GM21737 (cell line): ENCODE measurements at regions not wholly inside any gene's neighbourhood (a gene's known extent, or its start where the extent isn't known, plus 50 kb on each side); places are given as distances from the start of the nearest gene placed in this dataset.

Source experiments
- ATAC-seq: cut with Tn5 transposase; IDR thresholded peaks from one replicate; pipeline ENCODE4 v1.9.1; 2021; ENCODE audit warnings: mild to moderate bottlenecking, moderate library complexity; ENCODE audit not compliant: unreplicated experiment

GRCh38 chr20:50386641-50386960 lies 123.6 kb upstream of the PTPN1 start:
- ATAC-seq, result no peak

GRCh38 chr20:50387218-50387995 lies 122.8 kb upstream of the PTPN1 start:
- ATAC-seq, result no peak

GRCh38 chr20:50387996-50388332 lies 122.2 kb upstream of the PTPN1 start:
- no peak for ATAC-seq

DNA sequence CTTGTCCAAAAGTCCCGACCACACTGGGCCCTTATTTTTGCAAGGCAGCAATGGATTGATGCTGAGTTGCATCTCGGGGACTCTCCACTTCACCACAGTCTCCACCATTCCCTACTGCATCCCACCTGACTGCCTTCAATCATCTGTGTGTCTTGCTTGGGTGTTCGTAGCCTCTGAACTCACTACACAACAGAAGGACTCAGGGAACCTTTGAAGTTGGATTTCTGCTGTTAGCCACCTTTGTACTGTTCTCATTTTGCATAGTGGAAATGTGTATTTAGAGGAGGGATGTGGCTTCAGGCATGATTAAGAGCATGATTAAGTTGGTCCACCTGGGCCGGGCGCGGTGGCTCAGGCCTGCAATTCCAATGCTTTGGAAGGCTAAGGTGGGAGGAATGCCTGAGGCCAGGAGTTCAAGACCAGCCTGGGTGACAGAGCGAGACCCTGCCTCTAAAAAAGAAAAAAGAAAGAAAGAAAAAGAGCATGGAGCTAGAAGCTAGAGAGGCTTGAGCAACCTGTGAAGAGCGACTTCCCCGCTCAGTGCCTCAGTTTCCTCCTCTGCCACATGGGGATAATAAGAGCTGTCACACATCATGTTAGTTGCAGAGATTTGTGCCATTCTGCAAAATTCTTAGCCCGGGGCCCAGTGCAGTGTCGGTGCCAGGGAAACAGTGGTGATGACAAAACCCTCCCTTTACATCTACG lies 121.3 kb upstream of the PTPN1 start:
- no peak for ATAC-seq

DNA sequence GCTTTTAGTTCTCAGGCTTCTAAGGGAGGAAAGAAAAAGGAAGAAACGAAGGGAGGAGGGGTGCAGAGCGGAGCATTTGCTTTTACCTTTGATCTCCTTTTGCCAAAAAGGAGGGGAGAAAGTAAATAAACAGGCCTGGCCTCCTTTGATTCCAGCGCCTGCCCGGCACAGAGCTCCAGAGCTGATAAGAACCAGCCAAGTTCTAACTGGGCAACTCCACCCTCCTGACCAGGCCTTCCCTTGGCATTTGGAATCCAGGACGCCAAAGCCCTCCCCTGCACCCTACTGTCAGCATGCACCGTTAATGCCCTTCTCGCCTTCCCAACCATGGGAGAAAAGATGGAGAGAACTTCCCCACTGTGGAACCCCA lies 120.8 kb upstream of the PTPN1 start:
- ATAC-seq, result no peak

DNA sequence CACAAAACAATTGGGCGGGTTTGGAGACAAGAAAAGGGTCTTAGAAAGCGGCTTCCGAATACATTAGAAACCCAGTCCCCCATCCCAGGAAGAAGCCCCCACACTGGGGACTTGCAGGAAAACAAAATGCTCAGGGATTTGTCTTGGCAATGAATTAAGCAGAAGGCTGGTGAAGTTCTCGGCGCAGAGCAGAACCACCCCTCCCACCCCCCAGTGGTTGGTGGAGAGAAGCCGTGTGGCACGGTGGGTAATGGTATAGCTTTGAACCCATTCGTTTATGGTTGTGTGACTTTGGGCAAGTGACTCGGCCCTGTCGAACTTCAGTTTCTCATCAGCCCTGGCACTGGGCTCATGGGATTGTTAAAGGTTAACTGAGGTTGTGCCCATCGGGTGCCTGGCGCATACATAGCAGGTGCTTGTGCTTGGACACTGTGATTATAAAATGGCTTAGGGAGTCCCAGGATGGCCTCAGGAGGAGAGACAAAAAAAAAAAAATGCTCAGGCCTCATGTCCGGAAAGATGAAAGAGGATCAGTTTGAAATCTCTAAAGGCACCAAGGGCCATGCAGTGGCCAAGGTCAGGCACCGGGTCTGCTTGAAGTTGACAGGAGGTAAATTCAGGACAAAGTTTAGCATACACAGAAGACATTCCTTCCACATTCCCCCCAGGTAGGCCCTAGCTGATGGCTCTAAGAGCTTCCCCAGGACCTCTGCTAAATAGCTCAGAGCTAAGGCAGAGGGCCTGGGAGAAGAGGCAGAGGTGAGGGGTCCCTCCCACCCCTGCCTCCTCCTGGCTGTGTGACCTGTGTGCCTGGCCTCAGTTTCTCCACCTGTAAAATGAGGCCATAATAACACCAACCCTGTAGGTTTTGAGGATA lies 120.1 kb upstream of the PTPN1 start:
- no peak for ATAC-seq

DNA sequence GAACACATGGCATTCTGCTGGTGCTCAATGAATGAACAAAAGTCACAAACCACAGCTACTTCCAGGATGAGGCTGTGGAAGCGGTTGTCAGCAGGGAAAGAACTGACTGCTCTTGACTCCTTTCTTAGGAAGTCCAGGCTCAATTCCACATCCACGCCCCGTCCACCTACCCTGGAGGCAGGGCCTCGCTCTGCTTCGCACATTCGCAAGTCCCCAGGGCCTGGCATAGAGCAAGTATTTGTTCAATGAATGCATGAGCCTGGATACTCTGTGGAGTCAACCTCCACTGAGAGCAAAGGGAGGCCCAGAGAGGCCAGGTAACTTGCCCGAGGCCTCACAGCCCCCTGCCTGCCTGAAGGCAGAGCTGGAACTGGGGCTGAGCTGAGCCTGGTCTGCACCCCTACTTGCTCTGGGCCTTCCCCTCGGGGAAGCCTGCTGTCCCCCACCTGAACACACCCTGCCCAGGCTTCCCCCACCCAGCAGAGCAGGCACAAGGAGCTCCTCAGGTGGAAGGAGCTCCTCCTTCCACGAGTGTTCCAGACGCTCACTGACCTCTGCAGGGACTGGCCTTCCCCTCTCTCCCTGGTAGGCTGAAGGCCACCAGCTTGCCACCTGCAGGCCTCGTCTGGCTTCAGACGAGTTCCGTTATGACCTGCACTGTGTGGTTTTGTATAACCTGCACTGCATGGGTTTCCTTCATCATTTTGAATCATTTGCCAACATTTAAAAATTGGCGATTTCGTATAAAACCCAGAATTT lies 119.3 kb upstream of the PTPN1 start:
- no peak for ATAC-seq

DNA sequence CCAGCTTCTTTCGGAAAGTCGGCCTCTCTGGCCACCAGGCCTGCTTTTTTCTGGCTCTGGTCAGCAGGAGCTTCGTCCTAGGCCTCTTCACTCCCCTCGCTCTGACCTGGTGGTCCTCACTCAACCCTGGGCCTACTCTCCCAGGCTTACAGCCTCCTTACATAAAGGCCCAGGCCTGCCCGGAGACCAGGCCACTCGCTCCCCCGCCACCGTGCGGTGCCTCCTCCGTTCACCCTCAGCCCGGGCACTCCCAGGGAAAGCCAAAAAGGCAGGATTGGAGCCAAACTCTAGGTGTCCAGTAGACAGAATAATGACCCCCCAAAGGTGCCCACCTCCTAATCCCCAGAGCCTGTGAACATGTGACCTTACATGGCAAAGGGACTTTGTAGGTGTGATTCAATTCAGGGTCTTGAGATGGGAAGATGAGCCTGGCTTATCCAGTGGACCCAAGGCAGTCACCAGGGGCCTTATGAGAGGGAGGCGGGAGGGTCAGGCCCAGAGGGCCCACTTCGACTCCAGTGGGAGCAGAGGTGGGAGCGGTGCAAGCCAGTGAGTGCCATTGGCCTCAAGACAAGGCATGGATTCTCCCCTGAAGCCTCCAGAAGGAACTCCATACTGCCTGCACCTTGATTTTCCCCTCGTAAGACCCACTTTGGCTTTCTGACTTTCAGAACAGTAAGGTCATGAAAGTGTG lies 118.6 kb upstream of the PTPN1 start:
- no peak for ATAC-seq

- no peak for ATAC-seq
These were observed 117.9 kb upstream of the PTPN1 start for GRCh38 chr20:50392138-50392866.

DNA sequence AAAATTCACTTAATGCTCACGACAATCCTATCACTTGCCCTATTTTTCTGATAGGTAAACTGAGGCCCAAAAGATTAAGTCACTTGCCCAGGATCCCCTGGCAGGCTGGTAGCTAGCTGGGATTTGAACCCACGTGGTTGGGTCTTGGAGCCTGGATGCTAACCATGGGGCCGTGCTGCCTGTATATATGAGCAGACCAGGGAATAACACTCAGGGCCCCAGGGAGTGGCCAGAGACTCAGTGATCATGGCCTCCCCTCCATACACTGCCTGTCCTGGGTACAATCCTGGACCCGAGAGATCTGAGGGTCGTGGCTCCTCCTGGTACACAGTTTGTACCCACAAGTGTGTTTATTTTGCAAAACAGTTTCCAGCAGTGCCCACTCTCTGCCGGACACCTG lies 116.9 kb upstream of the PTPN1 start:
- ATAC-seq, result no peak

GRCh38 chr20:50393990-50394561 lies 116.1 kb upstream of the PTPN1 start:
- ATAC-seq, result no peak

DNA sequence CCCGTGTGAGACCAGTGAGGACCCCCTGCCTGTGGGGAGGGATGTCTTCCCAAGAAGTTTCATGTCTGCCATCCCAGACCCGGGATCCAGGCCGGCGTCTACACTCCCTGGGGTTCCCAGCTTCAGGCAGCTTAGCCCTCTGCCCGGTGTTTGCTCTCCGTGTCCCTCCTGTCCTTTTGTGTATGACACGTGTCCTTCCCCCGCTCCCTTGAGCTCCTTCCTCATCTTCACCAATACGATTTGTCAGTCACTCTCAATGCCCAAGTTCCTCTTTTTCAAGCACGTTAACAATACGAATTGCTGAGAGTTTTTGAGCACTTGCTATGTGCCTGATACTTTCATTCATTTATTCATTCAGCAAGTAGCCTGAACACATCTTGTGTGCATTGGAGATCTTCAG lies 115.6 kb upstream of the PTPN1 start:
- ATAC-seq, result no peak

DNA sequence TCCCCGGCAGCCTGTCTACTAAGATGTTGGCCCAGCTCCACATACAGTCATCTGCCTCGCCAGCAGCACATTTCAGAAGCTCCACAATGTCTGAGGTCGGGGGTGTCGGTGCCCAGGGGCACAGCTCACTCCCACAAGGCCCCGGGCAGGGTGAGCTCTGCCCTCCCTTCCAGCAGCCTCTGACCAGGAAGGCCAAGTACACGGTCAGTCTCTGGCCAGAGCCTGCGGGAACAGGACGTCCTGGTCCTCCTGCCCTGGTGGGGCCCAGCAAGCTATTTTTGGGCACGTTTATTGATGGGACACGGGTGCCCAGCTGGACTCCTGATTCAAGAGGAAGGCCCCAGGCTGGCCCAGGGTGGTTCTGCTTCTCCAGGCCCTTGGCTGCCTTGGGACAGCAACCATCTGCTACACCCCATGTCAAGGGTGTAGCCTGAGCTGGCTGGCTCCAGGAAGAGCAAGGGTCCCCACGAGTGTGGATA lies 114.9 kb upstream of the PTPN1 start:
- no peak for ATAC-seq

DNA sequence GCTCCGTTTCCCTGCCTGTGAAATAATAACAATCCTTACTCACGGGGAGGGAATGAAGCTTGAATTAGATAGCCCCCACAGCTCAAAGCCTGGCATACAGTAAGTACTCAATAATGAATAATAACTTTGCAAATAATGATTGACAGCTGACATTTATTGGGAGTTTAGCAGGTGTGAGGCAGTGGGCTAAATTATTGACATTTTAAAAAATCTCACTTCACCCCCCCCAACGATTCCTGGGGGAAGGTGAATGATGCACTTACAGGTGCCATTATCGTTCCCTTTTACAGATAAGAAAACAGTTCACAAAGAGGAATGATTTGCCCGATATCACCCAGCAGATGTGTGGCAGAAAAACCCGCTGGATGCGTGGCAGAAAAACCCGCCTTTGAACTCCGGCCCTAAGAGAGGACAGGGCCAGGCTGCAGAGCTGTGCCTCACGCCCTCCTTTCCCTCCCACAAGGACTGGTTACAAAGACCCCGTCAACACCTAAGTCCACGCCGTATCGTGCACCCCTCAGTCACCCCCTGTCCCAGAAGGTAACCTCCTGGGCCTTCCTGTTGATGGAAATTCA lies 114.2 kb upstream of the PTPN1 start:
- ATAC-seq, result no peak

GRCh38 chr20:50396623-50397022 lies 113.6 kb upstream of the PTPN1 start:
- ATAC-seq, result no peak

DNA sequence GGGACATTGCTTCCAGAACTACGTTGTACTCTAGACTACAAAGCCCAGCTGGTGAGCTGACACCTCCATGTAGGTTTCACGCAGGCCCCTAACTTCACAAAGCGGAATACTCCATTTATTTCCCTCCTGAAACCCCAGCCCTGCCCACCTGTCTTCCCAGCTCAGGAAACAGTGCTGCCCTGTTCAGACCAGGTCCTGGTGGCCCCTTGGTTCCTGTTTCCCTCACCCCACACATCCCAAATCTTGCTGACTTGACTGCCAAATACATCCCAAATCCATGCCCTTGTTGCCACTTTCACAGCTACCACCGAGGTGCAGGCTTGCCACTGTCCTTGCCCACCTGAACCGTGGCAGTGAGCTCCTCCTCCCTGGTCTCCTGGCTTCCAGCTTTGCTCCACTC lies 113.1 kb upstream of the PTPN1 start:
- ATAC-seq, result no peak

GRCh38 chr20:50398064-50398463 lies 112.1 kb upstream of the PTPN1 start:
- no peak for ATAC-seq

GRCh38 chr20:50398471-50398820 lies 111.7 kb upstream of the PTPN1 start:
- ATAC-seq, result no peak
